ENCODE measurements at regions not wholly inside any gene's neighbourhood (a gene's known extent, or its start where the extent isn't known, plus 50 kb on each side); places are given as distances from the start of the nearest gene placed in this dataset.
"Not testable (repeated sequence)": the region's sequence is repeated elsewhere in the genome, so short reads cannot be mapped to it uniquely, and the experiment has no call there.

GRCh38 chr2:95753812-95754211, 162.0 kb downstream of the TRIM43 start:
- H3K4me1 ChIP-seq (ENCODE audit: insufficient read depth, low read length); H2AK5ac ChIP-seq (ENCODE audit: insufficient read length, low read length); H4K20me1 ChIP-seq (ENCODE audit: control insufficient read depth, insufficient read depth, insufficient read length); H3K4me1 Mint-ChIP-seq; H4K8ac ChIP-seq (replicated peaks; ENCODE audit: insufficient read length, low read depth, low read length); H3K79me2 ChIP-seq (ENCODE audit: insufficient read depth, low read length); H3T11ph ChIP-seq (ENCODE audit: low read length); H3K23ac ChIP-seq (ENCODE audit: insufficient read length, low read depth, low read length); H2AFZ ChIP-seq (ENCODE audit: low read length); H2BK12ac ChIP-seq (ENCODE audit: insufficient read length, low read depth, low read length); H3K27me3 ChIP-seq (ENCODE audit: insufficient read depth, low read length); H3K36me3 Mint-ChIP-seq (ENCODE audit: insufficient read depth in 1 of 3, low read depth in 3 of 3); H3K27ac Mint-ChIP-seq; H3K18ac ChIP-seq (ENCODE audit: insufficient read length, low read depth, low read length); H3K9me3 ChIP-seq (ENCODE audit: control insufficient read depth, low read depth, low read length); H3K4me2 ChIP-seq (ENCODE audit: insufficient read depth, insufficient read length, low read length); H3K27me3 Mint-ChIP-seq (ENCODE audit: low read depth); H3K56ac ChIP-seq (ENCODE audit: insufficient read length, low read depth, low read length); DNase-seq; H3K14ac ChIP-seq (ENCODE audit: insufficient read depth, low read length); H3K79me1 ChIP-seq (ENCODE audit: insufficient read depth, low read depth, low read length, poor library complexity, severe bottlenecking); H4K5ac ChIP-seq (ENCODE audit: insufficient read length, low read depth, low read length); H2BK20ac ChIP-seq (ENCODE audit: low read depth, low read length, poor library complexity, severe bottlenecking); H3K27ac ChIP-seq (ENCODE audit: insufficient read length, low read depth, low read length); H2BK5ac ChIP-seq (ENCODE audit: insufficient read length, low read length); H3K23me2 ChIP-seq (ENCODE audit: insufficient read length, low read depth, low read length, poor library complexity, severe bottlenecking); H3K9ac ChIP-seq (ENCODE audit: extremely low read depth, insufficient read length, low read length); H2BK120ac ChIP-seq (ENCODE audit: low read depth, low read length, poor library complexity, severe bottlenecking); H4K91ac ChIP-seq (ENCODE audit: insufficient read length, low read depth, low read length); H2BK15ac ChIP-seq (ENCODE audit: low read depth, low read length); H3K4me3 Mint-ChIP-seq; H3K4ac ChIP-seq (ENCODE audit: low read depth, low read length): not testable (repeated sequence)
- WGBS (ENCODE audit: extremely low coverage, insufficient read length, low lambda C conversion rate), result no CpG with 5 or more reads among the region's 8 CpGs
- peaks cover 0 to 30% of the 10 kb centered on the region in 2 experiments; a peak in 2 of 5 replicates for H3K9me3 Mint-ChIP-seq

- Mint-ChIP-seq H3K27ac (peak overlapping the region in 1 of 3 experiments; percentile 18; a peak in 1 of 7 replicates), H3K9me3 (peaks cover 0 to 30% of the 10 kb centered on the region in 2 experiments; a peak in 2 of 5 replicates)
- not testable (repeated sequence) for H2BK15ac ChIP-seq (ENCODE audit: low read depth, low read length); H2BK12ac ChIP-seq (ENCODE audit: insufficient read length, low read depth, low read length); H3K4ac ChIP-seq (ENCODE audit: low read depth, low read length); H4K20me1 ChIP-seq (ENCODE audit: control insufficient read depth, insufficient read depth, insufficient read length); H3K23me2 ChIP-seq (ENCODE audit: insufficient read length, low read depth, low read length, poor library complexity, severe bottlenecking); H3K4me1 ChIP-seq (ENCODE audit: insufficient read depth, low read length); H3K4me3 Mint-ChIP-seq; H2BK5ac ChIP-seq (ENCODE audit: insufficient read length, low read length); H4K5ac ChIP-seq (ENCODE audit: insufficient read length, low read depth, low read length); H4K8ac ChIP-seq (replicated peaks; ENCODE audit: insufficient read length, low read depth, low read length); H3K56ac ChIP-seq (ENCODE audit: insufficient read length, low read depth, low read length); H3K27ac ChIP-seq (ENCODE audit: insufficient read length, low read depth, low read length); H3K18ac ChIP-seq (ENCODE audit: insufficient read length, low read depth, low read length); H2BK20ac ChIP-seq (ENCODE audit: low read depth, low read length, poor library complexity, severe bottlenecking); H3K4me2 ChIP-seq (ENCODE audit: insufficient read depth, insufficient read length, low read length); H3K27me3 ChIP-seq (ENCODE audit: insufficient read depth, low read length); H3K23ac ChIP-seq (ENCODE audit: insufficient read length, low read depth, low read length); H2AK5ac ChIP-seq (ENCODE audit: insufficient read length, low read length); H3K36me3 Mint-ChIP-seq (ENCODE audit: insufficient read depth in 1 of 3, low read depth in 3 of 3); H3K79me2 ChIP-seq (ENCODE audit: insufficient read depth, low read length); H3K9ac ChIP-seq (ENCODE audit: extremely low read depth, insufficient read length, low read length); H3K14ac ChIP-seq (ENCODE audit: insufficient read depth, low read length); DNase-seq; H2AFZ ChIP-seq (ENCODE audit: low read length); H4K91ac ChIP-seq (ENCODE audit: insufficient read length, low read depth, low read length); H3K9me3 ChIP-seq (ENCODE audit: control insufficient read depth, low read depth, low read length); H3K4me1 Mint-ChIP-seq; H3K79me1 ChIP-seq (ENCODE audit: insufficient read depth, low read depth, low read length, poor library complexity, severe bottlenecking); H3T11ph ChIP-seq (ENCODE audit: low read length); H3K27me3 Mint-ChIP-seq (ENCODE audit: low read depth); H2BK120ac ChIP-seq (ENCODE audit: low read depth, low read length, poor library complexity, severe bottlenecking)
- no CpG with 5 or more reads among the region's 6 CpGs for WGBS (ENCODE audit: extremely low coverage, insufficient read length, low lambda C conversion rate)
Measured at GRCh38 chr2:95754213-95754612, 162.4 kb downstream of the TRIM43 start.
